ENCODE measurements at regions not wholly inside any gene's neighbourhood (a gene's known extent, or its start where the extent isn't known, plus 50 kb on each side); places are given as distances from the start of the nearest gene placed in this dataset.

GRCh38 chr12:124230117-124230757 is 64.7 kb upstream of the RFLNA start:
- Histone ChIP-seq H3K27ac (ENCODE audit: poor library complexity, severe bottlenecking) (no peak overlapping the region), H3K27me3 (ENCODE audit: insufficient read depth, poor library complexity, severe bottlenecking) (no peaks in the 10 kb centered on the region), H3K9me3 (ENCODE audit: severe bottlenecking) (no peaks in the 10 kb centered on the region), H3K36me3 (ENCODE audit: low read depth) (no peaks in the 10 kb centered on the region), H3K4me1 (ENCODE audit: insufficient read depth, poor library complexity, severe bottlenecking) (peaks cover 20% of the 10 kb centered on the region), H3K4me3 (ENCODE audit: severe bottlenecking) (no peak overlapping the region)
- ATAC-seq (ENCODE audit: low read depth) (no peak), DNase-seq (ENCODE audit: low spot score) (no peak)
- TF ChIP-seq CTCF (IDR thresholded peaks at IDR 0.05; ENCODE audit: poor library complexity, severe bottlenecking), result no peak

GRCh38 chr12:124230789-124231188 is 64.1 kb upstream of the RFLNA start:
- DNase-seq (ENCODE audit: low spot score) (no peak), ATAC-seq (ENCODE audit: low read depth) (no peak)

GRCh38 chr12:124231980-124232653 is 62.8 kb upstream of the RFLNA start:
- no peaks in the 10 kb centered on the region for H3K36me3 ChIP-seq (ENCODE audit: low read depth)
- H3K27me3 ChIP-seq (ENCODE audit: insufficient read depth, poor library complexity, severe bottlenecking), result no peaks in the 10 kb centered on the region
- H3K4me3 ChIP-seq (ENCODE audit: severe bottlenecking), result no peak overlapping the region
- no peak for ATAC-seq (ENCODE audit: low read depth)
- no peaks in the 10 kb centered on the region for H3K9me3 ChIP-seq (ENCODE audit: severe bottlenecking)
- peaks cover 31% of the 10 kb centered on the region for H3K4me1 ChIP-seq (ENCODE audit: insufficient read depth, poor library complexity, severe bottlenecking)
- no peak for TF ChIP-seq CTCF (IDR thresholded peaks at IDR 0.05; ENCODE audit: poor library complexity, severe bottlenecking)
- no peak for DNase-seq (ENCODE audit: low spot score)
- peak overlapping the region; percentile 91 for H3K27ac ChIP-seq (ENCODE audit: poor library complexity, severe bottlenecking)

More at GRCh38 chr12:124230789-124231188, 64.1 kb upstream of the RFLNA start:
- TF ChIP-seq CTCF (IDR thresholded peaks at IDR 0.05; ENCODE audit: poor library complexity, severe bottlenecking), result no peak
- Histone ChIP-seq H3K36me3 (ENCODE audit: low read depth) (no peaks in the 10 kb centered on the region), H3K27ac (ENCODE audit: poor library complexity, severe bottlenecking) (no peak overlapping the region), H3K9me3 (ENCODE audit: severe bottlenecking) (no peaks in the 10 kb centered on the region), H3K4me1 (ENCODE audit: insufficient read depth, poor library complexity, severe bottlenecking) (peaks cover 20% of the 10 kb centered on the region), H3K27me3 (ENCODE audit: insufficient read depth, poor library complexity, severe bottlenecking) (no peaks in the 10 kb centered on the region), H3K4me3 (ENCODE audit: severe bottlenecking) (no peak overlapping the region)

- no peaks in the 10 kb centered on the region for H3K36me3 ChIP-seq (ENCODE audit: low read depth)
- peaks cover 33% of the 10 kb centered on the region for H3K4me1 ChIP-seq (ENCODE audit: insufficient read depth, poor library complexity, severe bottlenecking)
- no peak for DNase-seq (ENCODE audit: low spot score)
- no peak overlapping the region for H3K4me3 ChIP-seq (ENCODE audit: severe bottlenecking)
- no peaks in the 10 kb centered on the region for H3K27me3 ChIP-seq (ENCODE audit: insufficient read depth, poor library complexity, severe bottlenecking)
- H3K9me3 ChIP-seq (ENCODE audit: severe bottlenecking), result no peaks in the 10 kb centered on the region
- no peak for TF ChIP-seq CTCF (IDR thresholded peaks at IDR 0.05; ENCODE audit: poor library complexity, severe bottlenecking)
- peak overlapping the region; percentile 91 for H3K27ac ChIP-seq (ENCODE audit: poor library complexity, severe bottlenecking)
- no peak for ATAC-seq (ENCODE audit: low read depth)
Observed at GRCh38 chr12:124232654-124232987, 62.3 kb upstream of the RFLNA start.

All from RWPE2 (cell line).